ENCODE measurements at regions not wholly inside any gene's neighbourhood (a gene's known extent, or its start where the extent isn't known, plus 50 kb on each side); places are given as distances from the start of the nearest gene placed in this dataset. TPM values are rescaled to one million over a fixed set of nuclear protein-coding genes. Genes with fewer than 3 reads are reported as not detected.

Small RNA genes lying in the stretch of these regions (small RNA-seq; reads per million reads assigned to genes)
- not detected for gene AC007923.3 (ENCODE audit: insufficient read depth)
- not detected for gene RNU6-1134P (ENCODE audit: insufficient read depth)

All from mesendoderm (in vitro differentiated cells).